NCI-H748 (cell line): ENCODE measurements at regions not wholly inside any gene's neighbourhood (a gene's known extent, or its start where the extent isn't known, plus 50 kb on each side); places are given as distances from the start of the nearest gene placed in this dataset.

ENCODE experiments used
- DNase-seq: peaks from one replicate; lab custom pipeline; 2025; ENCODE audit not compliant: unreplicated experiment; lab: John Stamatoyannopoulos, UW

GRCh38 chr11:70486731-70487130 lies 88.4 kb downstream of the CTTN start:
- DNase-seq, result no peak

- DNase-seq, result no peak
Measured at GRCh38 chr11:70487160-70487559, 88.8 kb downstream of the CTTN start.

GRCh38 chr11:70487756-70488155 lies 89.4 kb downstream of the CTTN start:
- DNase-seq, result no peak

- DNase-seq, result no peak
Measured at GRCh38 chr11:70488171-70488703, 89.9 kb downstream of the CTTN start.

- no peak for DNase-seq
Measured at GRCh38 chr11:70489276-70489675, 90.9 kb downstream of the CTTN start.

- no peak for DNase-seq
Measured at GRCh38 chr11:70490208-70490607, 91.9 kb downstream of the CTTN start.

- no peak for DNase-seq
Measured at GRCh38 chr11:70490723-70491558, 92.6 kb downstream of the CTTN start.

- no peak for DNase-seq
Measured at GRCh38 chr11:70491696-70492472, 93.6 kb downstream of the CTTN start.

- DNase-seq, result no peak
Measured at GRCh38 chr11:70493089-70493474, 94.8 kb downstream of the CTTN start.

- no peak for DNase-seq
Measured at GRCh38 chr11:70493891-70494290, 95.6 kb downstream of the CTTN start.

- no peak for DNase-seq
Measured at GRCh38 chr11:70494559-70495350, 96.4 kb downstream of the CTTN start.

GRCh38 chr11:70495351-70496310 lies 97.3 kb downstream of the CTTN start:
- no peak for DNase-seq

- DNase-seq, result no peak
Measured at GRCh38 chr11:70496591-70497535, 98.5 kb downstream of the CTTN start.

GRCh38 chr11:70497536-70498075 lies 99.3 kb downstream of the CTTN start:
- no peak for DNase-seq

- no peak for DNase-seq
Measured at GRCh38 chr11:70498171-70498571, 99.8 kb downstream of the CTTN start.

- no peak for DNase-seq
Measured at GRCh38 chr11:70498976-70499801, 100.9 kb downstream of the CTTN start.

- no peak for DNase-seq
Measured at GRCh38 chr11:70500076-70500847, 101.9 kb downstream of the CTTN start.
